Testis (tissue), 2 donors: ENCODE measurements at regions not wholly inside any gene's neighbourhood (a gene's known extent, or its start where the extent isn't known, plus 50 kb on each side); places are given as distances from the start of the nearest gene placed in this dataset.

Source experiments
- DNase-seq: peaks from one replicate; pipeline ENCODE4 v3.0.0-alpha.2; 2019
- H3K27ac ChIP-seq, 2 donors: fragments of 200-600 bp; sonication (generic); one replicate each; pipeline ENCODE4 v1.5.1; 2019
- H3K27me3 ChIP-seq: fragments of 200-600 bp; sonication (generic); one replicate; pipeline ENCODE4 v1.5.1; 2019
- H3K36me3 ChIP-seq: fragments of 200-600 bp; sonication (generic); one replicate; pipeline ENCODE4 v1.5.1; 2017; ENCODE audit warnings: low read depth; ENCODE audit errors: missing control alignments
- H3K4me1 ChIP-seq: fragments of 200-600 bp; sonication (generic); one replicate; pipeline ENCODE4 v1.5.1; 2019
- H3K4me3 ChIP-seq, 2 donors: fragments of 200-600 bp; sonication (generic); one replicate each; pipeline ENCODE4 v1.5.1; 2017 to 2019
- H3K9me3 ChIP-seq: fragments of 200-600 bp; sonication (generic); one replicate; pipeline ENCODE4 v1.5.1; 2017
- CTCF ChIP-seq, 3 experiments: fragments of 450-650 bp in 2 of 3; fragments of 200-600 bp in 1 of 3; sonication (generic) in 1 of 3; IDR thresholded peaks; one replicate each; pipeline ENCODE4 v1.5.1; 2016 to 2019; ENCODE audit warnings: antibody characterized with exemption in 3 of 3, mild to moderate bottlenecking in 2 of 3, moderate library complexity in 1 of 3
- POLR2A ChIP-seq: fragments of 450-650 bp; IDR thresholded peaks from one replicate; pipeline ENCODE4 v1.6.1; 2017; ENCODE audit warnings: antibody characterized with exemption, mild to moderate bottlenecking, moderate library complexity
- WGBS, 2 donors: methylation state at CpG; one replicate each; pipeline ENCODE4 v1.1.5; 2018; 5-methylcytosine and 5-hydroxymethylcytosine counted together
- intact Hi-C: fragments of 100-400 bp; cut with DNase I; formaldehyde crosslinking; loops from one replicate; pipeline ENCODE4 v1.15.1; 2023; ENCODE audit warnings: low total_unique reads

DNA sequence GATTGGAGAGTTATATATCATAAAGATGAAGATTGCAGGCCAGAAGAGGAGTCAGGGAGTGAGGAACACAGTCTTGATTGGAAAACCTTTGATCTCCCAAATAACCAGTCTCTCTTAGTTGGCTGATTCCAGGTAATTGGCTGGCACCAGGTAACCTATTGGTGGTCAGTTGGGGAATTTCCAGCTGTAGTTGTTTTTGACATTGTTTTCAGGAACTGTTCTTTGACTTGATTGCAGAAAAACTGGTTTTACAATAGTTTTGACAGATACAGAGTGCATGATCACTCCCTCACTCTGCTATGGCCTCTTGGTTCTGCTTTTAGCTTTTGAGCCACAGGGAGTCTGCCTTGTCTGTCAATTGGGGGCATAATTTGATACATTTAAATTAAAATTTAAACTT is 71.6 kb downstream of the ZNF641 start:
- no peaks in the 10 kb centered on the region for H3K9me3 ChIP-seq
- no peaks in the 10 kb centered on the region for H3K36me3 ChIP-seq
- no peaks in the 10 kb centered on the region for H3K27me3 ChIP-seq
- intact Hi-C loops, result no loop called here
- no peak overlapping the region for H3K27ac ChIP-seq
- H3K4me1 ChIP-seq, result no peaks in the 10 kb centered on the region
- H3K4me3 ChIP-seq, result no peak overlapping the region
- TF ChIP-seq CTCF (IDR thresholded peaks at IDR 0.05), result no peak
- TF ChIP-seq POLR2A, result no peak
- DNase-seq, result no peak

DNA sequence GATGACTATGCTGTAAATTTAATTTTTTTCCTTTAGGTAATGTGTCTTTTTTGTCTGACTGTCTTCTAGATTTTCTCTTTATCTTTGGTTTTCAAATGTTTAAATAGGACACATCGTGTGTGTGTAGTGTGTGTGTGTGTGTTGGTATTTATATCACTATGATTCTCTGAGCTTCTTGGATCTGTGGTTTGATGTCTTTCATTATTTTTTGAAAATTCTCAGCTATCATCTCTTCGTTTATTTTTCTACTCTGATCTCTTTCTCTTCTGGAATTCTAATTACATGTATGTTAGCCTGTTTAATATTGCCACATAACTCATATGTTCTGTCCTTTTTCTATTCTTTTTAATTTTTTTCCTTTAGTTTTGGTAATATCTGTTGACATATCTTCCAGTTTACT is 73.5 kb upstream of the OR10AD1 start:
- no peak for TF ChIP-seq POLR2A
- no peak for TF ChIP-seq CTCF (IDR thresholded peaks at IDR 0.05)
- Histone ChIP-seq H3K27me3 (no peaks in the 10 kb centered on the region), H3K36me3 (no peaks in the 10 kb centered on the region), H3K4me1 (no peaks in the 10 kb centered on the region), H3K4me3 (no peak overlapping the region), H3K9me3 (no peaks in the 10 kb centered on the region), H3K27ac (no peak overlapping the region)
- WGBS, 2 donors, result 69 to 90% methylated on average over 2 of the region's 2 CpGs
- no peak for DNase-seq
- intact Hi-C loops, result no loop called here

- no peak for DNase-seq
- no peak for TF ChIP-seq POLR2A
- TF ChIP-seq CTCF (IDR thresholded peaks at IDR 0.05), result no peak
- Histone ChIP-seq H3K27me3 (no peaks in the 10 kb centered on the region), H3K4me1 (no peaks in the 10 kb centered on the region), H3K27ac (no peak overlapping the region), H3K36me3 (no peaks in the 10 kb centered on the region), H3K4me3 (no peak overlapping the region), H3K9me3 (no peaks in the 10 kb centered on the region)
- intact Hi-C loops, result no loop called here
- WGBS, 2 donors, result 97 to 100% methylated on average over 1 of the region's 1 CpG
These were observed 63.7 kb upstream of the OR10AD1 start for GRCh38 chr12:48266826-48267225.

- Histone ChIP-seq H3K4me3 (no peak overlapping the region), H3K36me3 (no peaks in the 10 kb centered on the region), H3K27ac (no peak overlapping the region), H3K4me1 (no peaks in the 10 kb centered on the region), H3K27me3 (no peaks in the 10 kb centered on the region), H3K9me3 (no peaks in the 10 kb centered on the region)
- no peak for DNase-seq
- TF ChIP-seq POLR2A (no peak), CTCF (IDR thresholded peaks at IDR 0.05) (no peak)
- intact Hi-C loops, result no loop called here
These were observed 62.7 kb upstream of the OR10AD1 start for GRCh38 chr12:48265777-48266176.

GRCh38 chr12:48263617-48264016 is 60.5 kb upstream of the OR10AD1 start:
- TF ChIP-seq CTCF (IDR thresholded peaks at IDR 0.05), result no peak
- no peak for TF ChIP-seq POLR2A

More at GRCh38 chr12:48263617-48264016, 60.5 kb upstream of the OR10AD1 start:
- H3K4me1 ChIP-seq, result no peaks in the 10 kb centered on the region
- no peak overlapping the region for H3K27ac ChIP-seq
- no peaks in the 10 kb centered on the region for H3K36me3 ChIP-seq
- WGBS, 2 donors, result 67% methylated on average over 1 of the region's 1 CpG
- no peak for DNase-seq
- H3K4me3 ChIP-seq, result no peak overlapping the region
- no peaks in the 10 kb centered on the region for H3K27me3 ChIP-seq
- no peaks in the 10 kb centered on the region for H3K9me3 ChIP-seq
- intact Hi-C loops, result no loop called here
